ENCODE measurements at regions not wholly inside any gene's neighbourhood (a gene's known extent, or its start where the extent isn't known, plus 50 kb on each side); places are given as distances from the start of the nearest gene placed in this dataset.

DNA sequence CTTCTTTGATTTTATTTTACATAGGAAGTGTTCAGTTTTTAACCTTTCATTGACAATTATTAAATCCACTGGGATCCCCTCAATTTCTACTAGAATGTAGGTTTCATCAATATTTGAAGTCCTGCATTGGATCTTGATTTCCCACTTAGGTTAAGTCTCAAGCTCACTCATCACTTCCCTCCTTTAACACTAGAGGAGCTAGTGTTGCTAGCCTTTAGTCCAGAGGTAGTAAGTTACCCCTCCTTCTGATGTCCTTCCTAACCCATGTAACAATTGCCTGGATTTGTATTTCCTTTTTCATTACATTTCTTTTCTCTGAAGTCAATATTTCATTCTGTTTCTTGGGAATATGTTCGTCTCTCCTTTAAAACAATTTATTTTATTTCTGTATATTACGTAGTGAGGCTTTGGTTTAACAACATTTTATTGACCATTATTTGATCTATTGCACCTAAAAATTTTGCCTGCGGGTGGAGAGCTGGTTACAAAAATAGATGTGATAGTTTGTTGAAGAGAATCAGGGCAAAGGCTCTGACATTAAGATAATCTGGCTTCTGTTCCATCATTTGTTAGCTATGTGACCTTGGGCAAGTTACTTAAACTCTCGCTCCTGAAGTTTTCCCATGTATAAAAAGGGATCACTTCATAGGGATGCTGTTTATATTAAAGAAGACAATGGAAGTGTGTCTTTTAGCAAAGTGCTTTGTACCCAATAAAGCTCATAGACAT, 833.0 kb downstream of the SLC4A3 start:
- FAIRE-seq (no peak), DNase-seq (ENCODE audit: insufficient read length, low spot score) (no peak)
- TF ChIP-seq PAX5 (IDR thresholded peaks at IDR 0.05; ENCODE audit: insufficient read depth, low read length, severe bottlenecking) (no peak), TAF1 (IDR thresholded peaks at IDR 0.05; ENCODE audit: low read depth, low read length) (no peak), POLR2AphosphoS5 (IDR thresholded peaks at IDR 0.05; ENCODE audit: low read depth, low read length) (no peak), POU2F2 (IDR thresholded peaks at IDR 0.05; ENCODE audit: low read depth, low read length) (no peak), SPI1 (IDR thresholded peaks at IDR 0.05; ENCODE audit: low read depth, low read length) (no peak)

DNA sequence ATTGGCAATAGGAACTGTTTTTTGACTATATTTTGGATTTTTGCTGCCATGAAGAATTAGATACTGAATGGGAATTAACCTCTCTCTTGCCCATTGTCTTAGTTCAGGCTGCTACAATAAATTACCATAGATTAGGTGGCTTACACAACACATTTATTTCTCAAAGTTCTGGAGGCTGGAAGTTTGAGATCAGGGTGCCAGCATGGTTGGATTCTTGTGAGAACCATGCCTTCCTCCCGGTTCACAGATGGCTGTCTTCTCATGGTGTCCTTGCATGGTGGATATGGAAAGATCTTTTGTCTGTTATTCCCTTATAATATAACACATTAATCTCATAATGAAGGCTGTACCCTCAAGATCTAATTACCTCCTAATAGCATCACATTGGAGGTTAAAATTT, 836.4 kb downstream of the SLC4A3 start:
- FAIRE-seq (no peak), DNase-seq (ENCODE audit: insufficient read length, low spot score) (no peak)
- no peak for TF ChIP-seq POLR2A (IDR thresholded peaks at IDR 0.05; ENCODE audit: low read depth, low read length)
- TF ChIP-seq PAX5 (IDR thresholded peaks at IDR 0.05; ENCODE audit: insufficient read depth, low read length, severe bottlenecking) = no peak
- TF ChIP-seq TAF1 (IDR thresholded peaks at IDR 0.05; ENCODE audit: low read depth, low read length) = no peak
- no peak for TF ChIP-seq POU2F2 (IDR thresholded peaks at IDR 0.05; ENCODE audit: low read depth, low read length)
- TF ChIP-seq SPI1 (IDR thresholded peaks at IDR 0.05; ENCODE audit: low read depth, low read length) = no peak
- no peak for TF ChIP-seq POLR2AphosphoS5 (IDR thresholded peaks at IDR 0.05; ENCODE audit: low read depth, low read length)

DNA sequence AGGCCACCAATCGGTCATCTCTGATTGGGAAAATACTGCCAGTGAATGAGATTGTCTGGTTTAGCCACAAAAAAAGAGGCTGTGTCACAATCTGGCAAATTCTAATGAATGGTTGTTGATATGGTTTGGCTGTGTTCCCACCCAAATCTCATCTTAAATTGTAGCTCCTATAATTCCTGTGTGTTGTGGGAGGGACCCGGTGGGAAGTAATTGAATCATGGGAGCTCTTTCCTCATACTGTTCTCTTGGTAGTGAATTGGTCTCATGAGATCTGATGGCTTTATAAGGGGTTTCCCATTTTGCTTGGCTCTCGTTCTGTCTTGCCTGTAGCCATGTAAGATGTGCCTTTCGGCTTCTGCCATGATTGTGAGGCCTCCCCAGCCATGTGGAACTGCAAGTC, 838.3 kb downstream of the SLC4A3 start:
- no peak for TF ChIP-seq PAX5 (IDR thresholded peaks at IDR 0.05; ENCODE audit: insufficient read depth, low read length, severe bottlenecking)
- no peak for TF ChIP-seq POU2F2 (IDR thresholded peaks at IDR 0.05; ENCODE audit: low read depth, low read length)
- TF ChIP-seq SPI1 (IDR thresholded peaks at IDR 0.05; ENCODE audit: low read depth, low read length) = no peak
- TF ChIP-seq POLR2AphosphoS5 (IDR thresholded peaks at IDR 0.05; ENCODE audit: low read depth, low read length) = no peak
- no peak for TF ChIP-seq POLR2A (IDR thresholded peaks at IDR 0.05; ENCODE audit: low read depth, low read length)
- no peak for TF ChIP-seq TAF1 (IDR thresholded peaks at IDR 0.05; ENCODE audit: low read depth, low read length)
- DNase-seq (ENCODE audit: insufficient read length, low spot score) (no peak), FAIRE-seq (no peak)

DNA sequence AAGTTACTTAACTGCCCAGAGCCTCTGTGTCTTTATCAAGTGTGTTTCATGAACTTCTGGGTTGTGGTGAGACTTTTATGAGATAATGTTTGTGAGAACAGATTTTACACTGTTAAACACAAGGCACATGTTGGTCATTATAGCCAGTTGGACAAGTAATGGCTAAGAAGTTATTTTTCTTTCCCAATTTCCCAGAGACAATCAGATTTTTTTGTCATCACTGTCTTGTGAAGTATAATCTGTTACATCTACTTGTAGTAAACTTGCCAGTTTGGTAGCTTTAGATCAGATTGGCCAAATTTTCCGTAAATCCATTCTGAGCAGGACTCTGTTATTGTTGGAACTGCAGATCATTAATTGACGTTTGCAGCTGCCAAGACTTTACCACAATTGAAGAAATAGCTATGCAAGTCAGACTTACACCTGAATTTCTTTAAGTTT, 838.8 kb downstream of the SLC4A3 start:
- TF ChIP-seq PAX5 (IDR thresholded peaks at IDR 0.05; ENCODE audit: insufficient read depth, low read length, severe bottlenecking) (no peak), SPI1 (IDR thresholded peaks at IDR 0.05; ENCODE audit: low read depth, low read length) (no peak), TAF1 (IDR thresholded peaks at IDR 0.05; ENCODE audit: low read depth, low read length) (no peak), POLR2A (IDR thresholded peaks at IDR 0.05; ENCODE audit: low read depth, low read length) (no peak), POLR2AphosphoS5 (IDR thresholded peaks at IDR 0.05; ENCODE audit: low read depth, low read length) (no peak), POU2F2 (IDR thresholded peaks at IDR 0.05; ENCODE audit: low read depth, low read length) (no peak)
- FAIRE-seq = no peak
- DNase-seq (ENCODE audit: insufficient read length, low spot score) = no peak

DNA sequence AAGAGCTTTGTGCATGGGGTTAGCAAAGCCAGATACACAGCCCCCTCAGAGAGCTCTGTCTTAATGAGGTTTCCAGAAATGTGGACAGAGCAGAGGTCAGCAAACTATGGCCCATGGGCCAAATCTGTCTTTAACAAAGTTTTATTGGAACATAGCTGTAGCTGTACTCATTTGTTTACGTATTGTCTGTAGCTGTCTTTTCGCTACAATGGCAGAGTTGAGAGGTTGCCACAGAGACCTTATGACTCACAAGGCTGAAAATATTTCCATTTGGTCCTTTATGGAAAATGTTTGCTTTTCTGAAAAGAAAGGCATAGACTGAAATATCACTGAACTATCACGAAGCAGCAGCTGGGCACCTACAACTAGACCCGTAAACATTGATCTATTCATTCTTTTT, 841.8 kb downstream of the SLC4A3 start:
- FAIRE-seq (no peak), DNase-seq (ENCODE audit: insufficient read length, low spot score) (no peak)
- TF ChIP-seq POU2F2 (IDR thresholded peaks at IDR 0.05; ENCODE audit: low read depth, low read length) (no peak), PAX5 (IDR thresholded peaks at IDR 0.05; ENCODE audit: insufficient read depth, low read length, severe bottlenecking) (no peak), TAF1 (IDR thresholded peaks at IDR 0.05; ENCODE audit: low read depth, low read length) (no peak), POLR2A (IDR thresholded peaks at IDR 0.05; ENCODE audit: low read depth, low read length) (no peak), SPI1 (IDR thresholded peaks at IDR 0.05; ENCODE audit: low read depth, low read length) (no peak), POLR2AphosphoS5 (IDR thresholded peaks at IDR 0.05; ENCODE audit: low read depth, low read length) (no peak)

DNA sequence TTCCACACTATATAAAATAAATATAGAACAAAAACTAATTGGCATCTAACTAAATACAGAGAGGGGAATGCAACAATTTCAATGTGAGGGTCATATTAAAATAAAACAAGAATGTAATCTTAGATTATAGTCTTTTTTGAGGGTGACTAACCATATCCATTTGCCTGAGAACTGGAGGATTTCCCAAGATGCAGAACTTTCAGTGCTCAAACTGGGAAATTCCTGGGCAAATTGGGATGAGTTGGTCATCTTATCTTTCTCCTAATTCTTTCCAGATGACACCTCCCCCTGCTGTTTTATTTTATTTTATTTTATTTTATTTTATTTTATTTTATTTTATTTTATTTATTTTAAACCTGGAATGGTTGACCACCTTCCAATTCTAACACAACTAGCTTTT, 846.2 kb downstream of the SLC4A3 start:
- FAIRE-seq = no peak
- no peak for DNase-seq (ENCODE audit: insufficient read length, low spot score)
- no peak for TF ChIP-seq PAX5 (IDR thresholded peaks at IDR 0.05; ENCODE audit: insufficient read depth, low read length, severe bottlenecking)
- TF ChIP-seq SPI1 (IDR thresholded peaks at IDR 0.05; ENCODE audit: low read depth, low read length) = no peak
- no peak for TF ChIP-seq POLR2AphosphoS5 (IDR thresholded peaks at IDR 0.05; ENCODE audit: low read depth, low read length)
- no peak for TF ChIP-seq POLR2A (IDR thresholded peaks at IDR 0.05; ENCODE audit: low read depth, low read length)
- no peak for TF ChIP-seq TAF1 (IDR thresholded peaks at IDR 0.05; ENCODE audit: low read depth, low read length)
- TF ChIP-seq POU2F2 (IDR thresholded peaks at IDR 0.05; ENCODE audit: low read depth, low read length) = no peak

DNA sequence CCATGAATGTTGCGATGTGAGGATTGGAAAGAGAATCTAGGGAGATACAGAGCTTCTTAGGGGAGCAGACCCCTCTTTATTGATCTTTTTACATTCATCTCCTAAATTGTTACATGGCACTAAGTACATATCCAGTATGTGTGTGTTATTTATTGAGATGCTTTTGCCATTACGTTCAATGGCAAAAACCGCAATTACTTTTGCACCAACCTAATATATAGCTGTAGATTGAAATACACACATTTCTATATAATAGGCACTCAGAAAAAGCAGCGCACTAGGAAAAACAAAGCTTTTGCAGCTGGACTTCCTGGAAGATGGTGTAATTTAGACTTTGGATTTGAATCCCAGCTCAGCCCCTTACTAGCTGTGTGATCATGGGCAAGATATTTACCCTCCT, 849.4 kb downstream of the SLC4A3 start:
- TF ChIP-seq POLR2AphosphoS5 (IDR thresholded peaks at IDR 0.05; ENCODE audit: low read depth, low read length) (no peak), TAF1 (IDR thresholded peaks at IDR 0.05; ENCODE audit: low read depth, low read length) (no peak), POU2F2 (IDR thresholded peaks at IDR 0.05; ENCODE audit: low read depth, low read length) (no peak), POLR2A (IDR thresholded peaks at IDR 0.05; ENCODE audit: low read depth, low read length) (no peak), SPI1 (IDR thresholded peaks at IDR 0.05; ENCODE audit: low read depth, low read length) (no peak), PAX5 (IDR thresholded peaks at IDR 0.05; ENCODE audit: insufficient read depth, low read length, severe bottlenecking) (no peak)
- FAIRE-seq = no peak

DNA sequence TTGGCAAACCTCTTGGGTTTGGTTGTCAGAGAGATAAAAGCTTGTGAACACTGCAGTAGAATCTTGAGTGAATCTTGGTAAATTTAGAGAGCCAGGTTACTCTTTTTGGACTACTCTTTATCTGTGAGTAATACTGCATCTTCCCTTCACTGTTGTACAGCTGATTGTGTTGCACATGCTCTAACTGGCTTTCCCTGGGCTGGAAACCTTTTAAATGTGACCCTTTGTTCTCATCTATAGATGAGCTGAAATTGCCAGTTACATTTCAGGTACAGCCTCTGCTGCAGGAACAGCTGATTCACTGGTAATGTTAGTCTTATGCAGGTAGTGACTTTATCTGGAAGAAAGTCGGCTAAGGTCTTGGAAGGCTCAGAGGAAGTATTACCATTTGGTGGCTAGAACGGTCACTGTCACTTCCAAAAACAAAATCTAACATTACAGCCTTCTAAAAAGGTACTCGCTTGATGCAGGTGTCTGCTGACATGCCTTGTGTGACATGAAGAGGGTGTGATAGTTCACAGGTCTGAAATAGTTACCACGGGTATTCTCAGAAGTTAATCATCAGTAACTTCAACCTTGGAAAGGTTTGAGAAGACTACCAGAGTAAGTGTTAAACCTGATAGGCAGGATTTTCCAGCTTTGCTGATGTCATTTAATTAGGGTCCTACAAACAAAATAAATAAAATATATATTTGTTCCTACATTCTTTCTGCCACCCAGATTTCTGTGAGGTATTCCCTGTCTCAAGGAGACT, 851.1 kb downstream of the SLC4A3 start:
- DNase-seq (ENCODE audit: insufficient read length, low spot score) = no peak

More for the DNA sequence above, 849.4 kb downstream of the SLC4A3 start:
- no peak for DNase-seq (ENCODE audit: insufficient read length, low spot score)

DNA sequence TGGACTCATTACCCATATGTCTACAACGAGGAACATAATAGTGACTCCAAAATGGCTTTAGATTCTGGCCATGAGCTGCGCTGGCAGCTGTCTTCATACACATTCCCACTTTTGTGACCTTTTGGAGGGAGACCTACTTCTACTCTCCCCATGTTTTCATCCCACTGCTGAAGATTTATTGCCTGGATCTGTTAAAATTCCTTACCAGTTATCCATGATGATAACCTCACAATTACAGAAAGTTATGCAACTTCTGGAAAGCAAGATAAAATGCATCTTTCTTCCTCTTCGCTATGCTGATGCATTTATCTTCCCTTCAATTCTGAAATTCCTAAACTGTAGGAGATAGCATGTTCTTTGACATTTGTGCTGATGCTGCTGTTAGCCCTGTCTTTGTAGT, 855.3 kb downstream of the SLC4A3 start:
- no peak for FAIRE-seq
- no peak for TF ChIP-seq POU2F2 (IDR thresholded peaks at IDR 0.05; ENCODE audit: low read depth, low read length)
- TF ChIP-seq TAF1 (IDR thresholded peaks at IDR 0.05; ENCODE audit: low read depth, low read length) = no peak
- no peak for TF ChIP-seq SPI1 (IDR thresholded peaks at IDR 0.05; ENCODE audit: low read depth, low read length)
- TF ChIP-seq POLR2A (IDR thresholded peaks at IDR 0.05; ENCODE audit: low read depth, low read length) = no peak
- no peak for TF ChIP-seq POLR2AphosphoS5 (IDR thresholded peaks at IDR 0.05; ENCODE audit: low read depth, low read length)
- TF ChIP-seq PAX5 (IDR thresholded peaks at IDR 0.05; ENCODE audit: insufficient read depth, low read length, severe bottlenecking) = no peak
- no peak for DNase-seq (ENCODE audit: insufficient read length, low spot score)

More for the DNA sequence above, 851.1 kb downstream of the SLC4A3 start:
- no peak for FAIRE-seq
- TF ChIP-seq PAX5 (IDR thresholded peaks at IDR 0.05; ENCODE audit: insufficient read depth, low read length, severe bottlenecking) = no peak
- no peak for TF ChIP-seq SPI1 (IDR thresholded peaks at IDR 0.05; ENCODE audit: low read depth, low read length)
- TF ChIP-seq POLR2A (IDR thresholded peaks at IDR 0.05; ENCODE audit: low read depth, low read length) = no peak
- no peak for TF ChIP-seq POU2F2 (IDR thresholded peaks at IDR 0.05; ENCODE audit: low read depth, low read length)
- TF ChIP-seq TAF1 (IDR thresholded peaks at IDR 0.05; ENCODE audit: low read depth, low read length) = no peak
- TF ChIP-seq POLR2AphosphoS5 (IDR thresholded peaks at IDR 0.05; ENCODE audit: low read depth, low read length) = no peak
